GM23338 (cell line): ENCODE measurements at regions not wholly inside any gene's neighbourhood (a gene's known extent, or its start where the extent isn't known, plus 50 kb on each side); places are given as distances from the start of the nearest gene placed in this dataset.

Experiments
- ATAC-seq: fragments of 200-7000 bp; cut with Tn5 transposase; 3 replicates; pipeline ENCODE4 v1.9.1; 2020
- DNase-seq: peaks from one replicate; pipeline ENCODE4 v3.0.0-alpha.2; 2015; ENCODE audit warnings: low spot score
- H2AFZ ChIP-seq: fragments of 200-600 bp; sonication (generic); 2 replicates; pipeline ENCODE4 v1.8.0; 2016; ENCODE audit warnings: antibody characterized with exemption, mild to moderate bottlenecking, moderate library complexity
- H3F3A ChIP-seq: fragments of 200-600 bp; sonication (generic); replicated peaks from 2 replicates; pipeline ENCODE4 v1.8.0; 2017; ENCODE audit warnings: antibody characterized with exemption, mixed run types, low read depth
- H3K27ac ChIP-seq: fragments of 200-600 bp; sonication (generic); 2 replicates; pipeline ENCODE4 v1.6.1; 2016; ENCODE audit warnings: low read depth
- H3K27me3 ChIP-seq: fragments of 200-600 bp; sonication (generic); 2 replicates; pipeline ENCODE4 v1.8.0; 2016; ENCODE audit warnings: mild to moderate bottlenecking, mixed run types, moderate library complexity; ENCODE audit not compliant: insufficient read depth
- H3K36me3 ChIP-seq: fragments of 200-600 bp; sonication (generic); 2 replicates; pipeline ENCODE4 v1.8.0; 2016; ENCODE audit warnings: mild to moderate bottlenecking; ENCODE audit not compliant: insufficient read depth
- H3K4me1 ChIP-seq: fragments of 200-600 bp; sonication (generic); 2 replicates; pipeline ENCODE4 v1.8.0; 2016; ENCODE audit warnings: mild to moderate bottlenecking, moderate library complexity; ENCODE audit not compliant: insufficient read depth
- H3K4me2 ChIP-seq: fragments of 200-600 bp; sonication (generic); 2 replicates; pipeline ENCODE4 v1.7.1; 2017; ENCODE audit warnings: mixed run types
- H3K4me3 ChIP-seq: fragments of 200-600 bp; sonication (generic); 2 replicates; pipeline ENCODE4 v1.6.1; 2016; ENCODE audit warnings: mixed run types
- H3K79me2 ChIP-seq: fragments of 200-600 bp; sonication (generic); replicated peaks from 2 replicates; pipeline ENCODE4 v1.8.0; 2017; ENCODE audit warnings: mild to moderate bottlenecking; ENCODE audit not compliant: insufficient read depth
- H3K9me2 ChIP-seq: fragments of 200-600 bp; sonication (generic); 2 replicates; pipeline ENCODE4 v1.8.0; 2017; ENCODE audit not compliant: insufficient read depth
- H4K20me1 ChIP-seq: fragments of 200-600 bp; sonication (generic); replicated peaks from 2 replicates; pipeline ENCODE4 v1.8.0; 2017; ENCODE audit warnings: mild to moderate bottlenecking; ENCODE audit not compliant: insufficient read depth
- H3K27ac Mint-ChIP-seq: 2 replicates; pipeline ENCODE4 v1.8.0; 2020; ENCODE audit warnings: inconsistent platforms, mild to moderate bottlenecking, moderate library complexity, mixed read lengths
- H3K27me3 Mint-ChIP-seq: 3 replicates; pipeline ENCODE4 v1.8.0; 2022; ENCODE audit warnings: low read depth, mild to moderate bottlenecking, moderate library complexity, mixed read lengths, inconsistent platforms; ENCODE audit not compliant: insufficient read depth, poor library complexity
- H3K36me3 Mint-ChIP-seq: 3 replicates; pipeline ENCODE4 v1.8.0; 2021; ENCODE audit warnings: low read depth, mild to moderate bottlenecking, inconsistent platforms, moderate library complexity, mixed read lengths
- H3K4me1 Mint-ChIP-seq: 3 replicates; pipeline ENCODE4 v1.8.0; 2020; ENCODE audit warnings: mild to moderate bottlenecking, inconsistent platforms, mixed read lengths
- H3K4me3 Mint-ChIP-seq: 3 replicates; pipeline ENCODE4 v1.8.0; 2021; ENCODE audit warnings: moderate library complexity, mild to moderate bottlenecking, inconsistent platforms, mixed read lengths
- H3K9me3 Mint-ChIP-seq: 3 replicates; pipeline ENCODE4 v1.8.0; 2020; ENCODE audit warnings: moderate library complexity, mild to moderate bottlenecking, inconsistent platforms, mixed read lengths
- CREB1 ChIP-seq: fragments of 250-450 bp; sonication (Bioruptor Pico); IDR thresholded peaks from 2 replicates; pipeline ENCODE4 v1.5.0; 2020; ENCODE audit warnings: low read depth, mild to moderate bottlenecking, moderate library complexity
- CTCF ChIP-seq, 2 experiments: fragments of 200-600 bp in 1 of 2; sonication (generic) in 1 of 2; conservative IDR thresholded peaks; 2 replicates each; pipeline versions ENCODE4 v1.5.1 to v1.6.1; 2016 to 2017; ENCODE audit warnings: antibody characterized with exemption in 2 of 2, low read depth in 2 of 2, mild to moderate bottlenecking in 2 of 2, moderate library complexity in 1 of 2
- ETS1 ChIP-seq: IDR thresholded peaks from 2 replicates; pipeline ENCODE4 v1.6.1; 2016; ENCODE audit warnings: antibody characterized with exemption
- EZH2 ChIP-seq: fragments of 200-600 bp; sonication (generic); IDR thresholded peaks from one replicate; pipeline ENCODE4 v1.8.0; 2017; ENCODE audit warnings: antibody characterized with exemption, mild to moderate bottlenecking, low read depth; ENCODE audit not compliant: unreplicated experiment
- EZH2phosphoT487 ChIP-seq: fragments of 200-600 bp; sonication (generic); IDR thresholded peaks from one replicate; pipeline ENCODE4 v1.8.1; 2018; ENCODE audit warnings: antibody characterized with exemption; ENCODE audit not compliant: unreplicated experiment
- JUNB ChIP-seq: IDR thresholded peaks from one replicate; pipeline ENCODE4 v1.6.1; 2016; ENCODE audit warnings: antibody characterized with exemption; ENCODE audit not compliant: unreplicated experiment
- NANOG ChIP-seq: IDR thresholded peaks from 2 replicates; pipeline ENCODE4 v1.6.1; 2016; ENCODE audit warnings: antibody characterized with exemption, borderline replicate concordance
- POLR2AphosphoS5 ChIP-seq: IDR thresholded peaks from 2 replicates; pipeline ENCODE4 v1.6.1; 2016; ENCODE audit warnings: antibody characterized with exemption, low read depth
- REST ChIP-seq: IDR thresholded peaks from one replicate; pipeline ENCODE4 v1.6.1; 2018; ENCODE audit warnings: antibody characterized with exemption; ENCODE audit not compliant: unreplicated experiment
- STAT1 ChIP-seq: IDR thresholded peaks from one replicate; pipeline ENCODE4 v1.6.1; 2016; ENCODE audit warnings: antibody characterized with exemption; ENCODE audit not compliant: unreplicated experiment
- ZNF114 ChIP-seq: fragments of 250-450 bp; sonication (Bioruptor Pico); IDR thresholded peaks from 2 replicates; pipeline ENCODE4 v1.5.0; 2020; ENCODE audit warnings: mild to moderate bottlenecking, moderate library complexity
- ZNF331 ChIP-seq: fragments of 250-450 bp; sonication (Bioruptor Pico); IDR thresholded peaks from 2 replicates; pipeline ENCODE4 v1.5.0; 2020; ENCODE audit warnings: low read depth, mild to moderate bottlenecking, moderate library complexity
- ZNF462 ChIP-seq: fragments of 250-450 bp; sonication (Bioruptor Pico); IDR thresholded peaks from 2 replicates; pipeline ENCODE4 v1.5.0; 2020; ENCODE audit warnings: mild to moderate bottlenecking, moderate library complexity

- no peak for ATAC-seq
- no peak overlapping the region for H2AFZ ChIP-seq
- no peak overlapping the region for H3K27ac Mint-ChIP-seq
These were observed 152.7 kb downstream of the VEGFA start for GRCh38 chr6:43922426-43923375.

More at GRCh38 chr6:43922426-43923375, 152.7 kb downstream of the VEGFA start:
- no peak overlapping the region for H3K4me2 ChIP-seq
- DNase-seq, result no peak
- H3K36me3 ChIP-seq, result no peaks in the 10 kb centered on the region
- H3K4me1 ChIP-seq, result peaks cover 7% of the 10 kb centered on the region; the same call in 1 of the 2 replicates
- H3K4me3 ChIP-seq, result no peak overlapping the region
- Mint-ChIP-seq H3K27me3 (peaks cover 12% of the 10 kb centered on the region), H3K4me3 (no peak overlapping the region), H3K4me1 (peaks cover 30% of the 10 kb centered on the region), H3K9me3 (no peaks in the 10 kb centered on the region), H3K36me3 (no peaks in the 10 kb centered on the region)
- no peaks in the 10 kb centered on the region for H3K79me2 ChIP-seq
- H3K27ac ChIP-seq, result no peak overlapping the region
- TF ChIP-seq EZH2phosphoT487 (no peak), REST (no peak), EZH2 (no peak), ETS1 (no peak), JUNB (no peak), ZNF114 (CRISPR knock-in tag) (no peak), CREB1 (CRISPR knock-in tag) (no peak), ZNF331 (CRISPR knock-in tag) (no peak), ZNF462 (CRISPR knock-in tag) (no peak), NANOG (no peak), STAT1 (no peak), CTCF (conservative IDR thresholded peaks at IDR 0.05; ENCODE audit: low read depth in 2 of 2) (no peak), POLR2AphosphoS5 (no peak)
- no peaks in the 10 kb centered on the region for H3K27me3 ChIP-seq
- no peaks in the 10 kb centered on the region for H3F3A ChIP-seq
- no peaks in the 10 kb centered on the region for H4K20me1 ChIP-seq
- no peaks in the 10 kb centered on the region for H3K9me2 ChIP-seq
